ENCODE measurements at regions not wholly inside any gene's neighbourhood (a gene's known extent, or its start where the extent isn't known, plus 50 kb on each side); places are given as distances from the start of the nearest gene placed in this dataset.

- TF ChIP-seq, protein P1, sequence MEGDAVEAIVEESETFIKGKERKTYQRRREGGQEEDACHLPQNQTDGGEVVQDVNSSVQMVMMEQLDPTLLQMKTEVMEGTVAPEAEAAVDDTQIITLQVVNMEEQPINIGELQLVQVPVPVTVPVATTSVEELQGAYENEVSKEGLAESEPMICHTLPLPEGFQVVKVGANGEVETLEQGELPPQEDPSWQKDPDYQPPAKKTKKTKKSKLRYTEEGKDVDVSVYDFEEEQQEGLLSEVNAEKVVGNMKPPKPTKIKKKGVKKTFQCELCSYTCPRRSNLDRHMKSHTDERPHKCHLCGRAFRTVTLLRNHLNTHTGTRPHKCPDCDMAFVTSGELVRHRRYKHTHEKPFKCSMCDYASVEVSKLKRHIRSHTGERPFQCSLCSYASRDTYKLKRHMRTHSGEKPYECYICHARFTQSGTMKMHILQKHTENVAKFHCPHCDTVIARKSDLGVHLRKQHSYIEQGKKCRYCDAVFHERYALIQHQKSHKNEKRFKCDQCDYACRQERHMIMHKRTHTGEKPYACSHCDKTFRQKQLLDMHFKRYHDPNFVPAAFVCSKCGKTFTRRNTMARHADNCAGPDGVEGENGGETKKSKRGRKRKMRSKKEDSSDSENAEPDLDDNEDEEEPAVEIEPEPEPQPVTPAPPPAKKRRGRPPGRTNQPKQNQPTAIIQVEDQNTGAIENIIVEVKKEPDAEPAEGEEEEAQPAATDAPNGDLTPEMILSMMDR (IDR thresholded peaks at IDR 0.05): no peak
- TF ChIP-seq POLR2A (IDR thresholded peaks at IDR 0.05): no peak
Measured at GRCh38 chr2:163812926-163813520, 77.2 kb upstream of the FIGN start.
